Sigmoid colon (tissue), 4 donors: ENCODE measurements at regions not wholly inside any gene's neighbourhood (a gene's known extent, or its start where the extent isn't known, plus 50 kb on each side); places are given as distances from the start of the nearest gene placed in this dataset.

Source experiments
- CTCF ChIP-seq, 4 experiments: fragments of 450-650 bp in 3 of 4; fragments of 200-600 bp in 1 of 4; IDR thresholded peaks; one replicate each; pipeline ENCODE4 v1.5.1; 2016 to 2019; ENCODE audit warnings: antibody characterized with exemption in 4 of 4, mild to moderate bottlenecking in 3 of 4, moderate library complexity in 2 of 4
- EP300 ChIP-seq, 4 donors: sonication (generic); formaldehyde crosslinking; IDR thresholded peaks; one replicate each; pipeline ENCODE4 v1.6.1; 2017; ENCODE audit warnings: antibody characterized with exemption in 4 of 4
- POLR2A ChIP-seq, 2 donors: fragments of 450-650 bp; IDR thresholded peaks; one replicate each; pipeline ENCODE4 v1.6.1; 2016; ENCODE audit warnings: antibody characterized with exemption in 2 of 2, mild to moderate bottlenecking in 2 of 2, moderate library complexity in 2 of 2

DNA sequence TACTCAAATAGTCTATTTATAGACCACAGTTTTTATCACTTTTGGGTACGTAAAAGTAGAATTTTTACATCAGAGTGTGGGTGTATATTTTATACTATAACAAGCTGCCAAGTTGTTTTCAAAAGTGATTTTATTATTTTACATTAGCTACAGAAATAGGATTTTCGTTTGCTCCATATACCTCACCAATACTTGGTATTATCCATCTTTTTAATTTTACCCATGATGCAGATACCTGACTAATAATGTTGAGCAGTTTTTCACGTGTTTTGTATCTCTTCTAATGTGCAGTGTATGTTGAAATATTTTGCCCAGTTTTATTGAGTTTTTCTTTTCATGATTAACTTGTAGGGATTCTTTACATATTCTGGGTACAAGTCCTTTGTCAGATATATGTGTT, 379.8 kb downstream of the MATN1 start:
- TF ChIP-seq CTCF (IDR thresholded peaks at IDR 0.05): no peak
- TF ChIP-seq EP300 (IDR thresholded peaks at IDR 0.05): no peak
- no peak for TF ChIP-seq POLR2A (IDR thresholded peaks at IDR 0.05)
